ENCODE measurements at regions not wholly inside any gene's neighbourhood (a gene's known extent, or its start where the extent isn't known, plus 50 kb on each side); places are given as distances from the start of the nearest gene placed in this dataset.

GRCh38 chr4:136651278-136651667, 881.0 kb downstream of the PCDH18 start:
- ChIA-PET CTCF (no interaction called here), POLR2A (ENCODE audit: low non-redundant PET) (no interaction called here)
- Histone ChIP-seq H3K36me3 (ENCODE audit: insufficient read depth, low read length, poor library complexity, severe bottlenecking) (no peaks in the 10 kb centered on the region), H3K27ac (ENCODE audit: low read depth, low read length, poor library complexity, severe bottlenecking) (no peak overlapping the region), H3K27me3 (replicated peaks; ENCODE audit: insufficient read depth, low read depth, low read length, poor library complexity) (no peaks in the 10 kb centered on the region), H3K9me3 (ENCODE audit: low read depth, low read length, poor library complexity, severe bottlenecking) (no peaks in the 10 kb centered on the region), H3K4me3 (ENCODE audit: low read depth, low read length, poor library complexity, severe bottlenecking) (no peak overlapping the region), H3K4me1 (ENCODE audit: insufficient read depth, low read length, poor library complexity, severe bottlenecking) (peaks cover 5% of the 10 kb centered on the region)
- no TSS peak for BruUV-seq (replicated peaks)
- no peak for TF ChIP-seq CTCF (conservative IDR thresholded peaks at IDR 0.05; ENCODE audit: low read depth, low read length)
- TF ChIP-seq EZH2 (IDR thresholded peaks at IDR 0.05; ENCODE audit: borderline replicate concordance, low read depth, low read length, poor library complexity, severe bottlenecking): no peak
- intact Hi-C loops (cut with micrococcal nuclease; ENCODE audit: unreplicated experiment): no loop called here
- DNase-seq (ENCODE audit: low spot score): no peak

- BruUV-seq (replicated peaks): no TSS peak
- Histone ChIP-seq H3K27ac (ENCODE audit: low read depth, low read length, poor library complexity, severe bottlenecking) (no peak overlapping the region), H3K4me3 (ENCODE audit: low read depth, low read length, poor library complexity, severe bottlenecking) (no peak overlapping the region), H3K9me3 (ENCODE audit: low read depth, low read length, poor library complexity, severe bottlenecking) (no peaks in the 10 kb centered on the region), H3K36me3 (ENCODE audit: insufficient read depth, low read length, poor library complexity, severe bottlenecking) (no peaks in the 10 kb centered on the region), H3K4me1 (ENCODE audit: insufficient read depth, low read length, poor library complexity, severe bottlenecking) (peaks cover 5% of the 10 kb centered on the region), H3K27me3 (replicated peaks; ENCODE audit: insufficient read depth, low read depth, low read length, poor library complexity) (no peaks in the 10 kb centered on the region)
- ChIA-PET CTCF (no interaction called here), POLR2A (ENCODE audit: low non-redundant PET) (no interaction called here)
- no peak for DNase-seq (ENCODE audit: low spot score)
- TF ChIP-seq EZH2 (IDR thresholded peaks at IDR 0.05; ENCODE audit: borderline replicate concordance, low read depth, low read length, poor library complexity, severe bottlenecking) (no peak), CTCF (conservative IDR thresholded peaks at IDR 0.05; ENCODE audit: low read depth, low read length) (no peak)
- intact Hi-C loops (cut with micrococcal nuclease; ENCODE audit: unreplicated experiment): no loop called here
Observed at GRCh38 chr4:136650541-136651277, 881.6 kb downstream of the PCDH18 start.

- DNase-seq (ENCODE audit: low spot score): no peak
- H3K27me3 ChIP-seq (replicated peaks; ENCODE audit: insufficient read depth, low read depth, low read length, poor library complexity): no peaks in the 10 kb centered on the region
- H3K4me1 ChIP-seq (ENCODE audit: insufficient read depth, low read length, poor library complexity, severe bottlenecking): no peaks in the 10 kb centered on the region
- no peaks in the 10 kb centered on the region for H3K36me3 ChIP-seq (ENCODE audit: insufficient read depth, low read length, poor library complexity, severe bottlenecking)
- no peaks in the 10 kb centered on the region for H3K9me3 ChIP-seq (ENCODE audit: low read depth, low read length, poor library complexity, severe bottlenecking)
- no TSS peak for BruUV-seq (replicated peaks)
- no peak overlapping the region for H3K4me3 ChIP-seq (ENCODE audit: low read depth, low read length, poor library complexity, severe bottlenecking)
- intact Hi-C loops (cut with micrococcal nuclease; ENCODE audit: unreplicated experiment): no loop called here
- CTCF ChIA-PET: no interaction called here
- H3K27ac ChIP-seq (ENCODE audit: low read depth, low read length, poor library complexity, severe bottlenecking): no peak overlapping the region
- TF ChIP-seq EZH2 (IDR thresholded peaks at IDR 0.05; ENCODE audit: borderline replicate concordance, low read depth, low read length, poor library complexity, severe bottlenecking) (no peak), CTCF (conservative IDR thresholded peaks at IDR 0.05; ENCODE audit: low read depth, low read length) (no peak)
- POLR2A ChIA-PET (ENCODE audit: low non-redundant PET): no interaction called here
Observed at GRCh38 chr4:136644279-136644678, 888.0 kb downstream of the PCDH18 start.

Measured in A673 (cell line).